ENCODE measurements at regions not wholly inside any gene's neighbourhood (a gene's known extent, or its start where the extent isn't known, plus 50 kb on each side); places are given as distances from the start of the nearest gene placed in this dataset.
A peak's percentile ranks its signal among the peaks of the same experiment; 100 is the strongest.

- H3K27ac ChIP-seq (ENCODE audit: low read depth, low read length) = no peak overlapping the region
Observed at GRCh38 chr4:110823251-110823650, 200.4 kb upstream of the PITX2 start.

GRCh38 chr4:110824344-110824743 lies 201.5 kb upstream of the PITX2 start:
- H3K4me1 ChIP-seq (ENCODE audit: control insufficient read depth in 5 of 5, insufficient read depth in 5 of 5, low read length in 5 of 5) = peaks cover 0 to 12% (median 3%) of the 10 kb centered on the region in 5 donors

More at GRCh38 chr4:110823251-110823650, 200.4 kb upstream of the PITX2 start:
- Histone ChIP-seq H3K27me3 (ENCODE audit: control insufficient read depth in 5 of 5, insufficient read depth in 4 of 5, low read length in 5 of 5) (no peaks in the 10 kb centered on the region), H3K9me3 (ENCODE audit: control insufficient read depth in 5 of 5, low read length in 5 of 5) (no peaks in the 10 kb centered on the region), H3K9ac (ENCODE audit: low read length in 5 of 5) (no peak overlapping the region), H3K4me1 (ENCODE audit: control insufficient read depth in 5 of 5, insufficient read depth in 5 of 5, low read length in 5 of 5) (peaks cover 0 to 12% (median 3%) of the 10 kb centered on the region in 5 donors), H3K36me3 (ENCODE audit: control insufficient read depth in 5 of 5, insufficient read depth in 5 of 5, low read length in 5 of 5) (no peaks in the 10 kb centered on the region), H3K4me3 (ENCODE audit: low read depth in 1 of 5, low read length in 5 of 5) (no peak overlapping the region)

GRCh38 chr4:110826656-110827055 lies 203.8 kb upstream of the PITX2 start:
- Histone ChIP-seq H3K4me1 (ENCODE audit: control insufficient read depth in 5 of 5, insufficient read depth in 5 of 5, low read length in 5 of 5) (peaks cover 0 to 4% (median 2%) of the 10 kb centered on the region in 5 donors), H3K27ac (ENCODE audit: low read depth, low read length) (no peak overlapping the region), H3K4me3 (ENCODE audit: low read depth in 1 of 5, low read length in 5 of 5) (no peak overlapping the region), H3K9ac (ENCODE audit: low read length in 5 of 5) (no peak overlapping the region), H3K9me3 (ENCODE audit: control insufficient read depth in 5 of 5, low read length in 5 of 5) (no peaks in the 10 kb centered on the region), H3K27me3 (ENCODE audit: control insufficient read depth in 5 of 5, insufficient read depth in 4 of 5, low read length in 5 of 5) (no peaks in the 10 kb centered on the region), H3K36me3 (ENCODE audit: control insufficient read depth in 5 of 5, insufficient read depth in 5 of 5, low read length in 5 of 5) (no peaks in the 10 kb centered on the region)

More at GRCh38 chr4:110824344-110824743, 201.5 kb upstream of the PITX2 start:
- no peaks in the 10 kb centered on the region for H3K9me3 ChIP-seq (ENCODE audit: control insufficient read depth in 5 of 5, low read length in 5 of 5)
- no peak overlapping the region for H3K9ac ChIP-seq (ENCODE audit: low read length in 5 of 5)
- H3K27me3 ChIP-seq (ENCODE audit: control insufficient read depth in 5 of 5, insufficient read depth in 4 of 5, low read length in 5 of 5) = no peaks in the 10 kb centered on the region
- H3K4me3 ChIP-seq (ENCODE audit: low read depth in 1 of 5, low read length in 5 of 5) = no peak overlapping the region
- H3K27ac ChIP-seq (ENCODE audit: low read depth, low read length) = no peak overlapping the region
- H3K36me3 ChIP-seq (ENCODE audit: control insufficient read depth in 5 of 5, insufficient read depth in 5 of 5, low read length in 5 of 5) = no peaks in the 10 kb centered on the region

GRCh38 chr4:110830461-110830860 lies 207.6 kb upstream of the PITX2 start:
- Histone ChIP-seq H3K27ac (ENCODE audit: low read depth, low read length) (no peak overlapping the region), H3K4me1 (ENCODE audit: control insufficient read depth in 5 of 5, insufficient read depth in 5 of 5, low read length in 5 of 5) (no peaks in the 10 kb centered on the region), H3K4me3 (ENCODE audit: low read depth in 1 of 5, low read length in 5 of 5) (no peak overlapping the region), H3K9ac (ENCODE audit: low read length in 5 of 5) (no peak overlapping the region), H3K36me3 (ENCODE audit: control insufficient read depth in 5 of 5, insufficient read depth in 5 of 5, low read length in 5 of 5) (no peaks in the 10 kb centered on the region), H3K27me3 (ENCODE audit: control insufficient read depth in 5 of 5, insufficient read depth in 4 of 5, low read length in 5 of 5) (no peaks in the 10 kb centered on the region), H3K9me3 (ENCODE audit: control insufficient read depth in 5 of 5, low read length in 5 of 5) (no peaks in the 10 kb centered on the region)

- Histone ChIP-seq H3K9ac (ENCODE audit: low read length in 5 of 5) (no peak overlapping the region), H3K4me3 (ENCODE audit: low read depth in 1 of 5, low read length in 5 of 5) (no peak overlapping the region), H3K36me3 (ENCODE audit: control insufficient read depth in 5 of 5, insufficient read depth in 5 of 5, low read length in 5 of 5) (no peaks in the 10 kb centered on the region), H3K9me3 (ENCODE audit: control insufficient read depth in 5 of 5, low read length in 5 of 5) (no peaks in the 10 kb centered on the region), H3K27ac (ENCODE audit: low read depth, low read length) (no peak overlapping the region), H3K4me1 (ENCODE audit: control insufficient read depth in 5 of 5, insufficient read depth in 5 of 5, low read length in 5 of 5) (no peaks in the 10 kb centered on the region), H3K27me3 (ENCODE audit: control insufficient read depth in 5 of 5, insufficient read depth in 4 of 5, low read length in 5 of 5) (no peaks in the 10 kb centered on the region)
Observed at GRCh38 chr4:110837896-110838450, 215.1 kb upstream of the PITX2 start.

- Histone ChIP-seq H3K9me3 (ENCODE audit: control insufficient read depth in 5 of 5, low read length in 5 of 5) (no peaks in the 10 kb centered on the region), H3K4me3 (ENCODE audit: low read depth in 1 of 5, low read length in 5 of 5) (no peak overlapping the region), H3K27ac (ENCODE audit: low read depth, low read length) (no peak overlapping the region), H3K4me1 (ENCODE audit: control insufficient read depth in 5 of 5, insufficient read depth in 5 of 5, low read length in 5 of 5) (no peaks in the 10 kb centered on the region), H3K9ac (ENCODE audit: low read length in 5 of 5) (no peak overlapping the region), H3K36me3 (ENCODE audit: control insufficient read depth in 5 of 5, insufficient read depth in 5 of 5, low read length in 5 of 5) (no peaks in the 10 kb centered on the region), H3K27me3 (ENCODE audit: control insufficient read depth in 5 of 5, insufficient read depth in 4 of 5, low read length in 5 of 5) (no peaks in the 10 kb centered on the region)
Observed at GRCh38 chr4:110840221-110840654, 217.4 kb upstream of the PITX2 start.

GRCh38 chr4:110848787-110849186 lies 225.9 kb upstream of the PITX2 start:
- H3K27ac ChIP-seq (ENCODE audit: low read depth, low read length) = no peak overlapping the region

GRCh38 chr4:110849461-110849860 lies 226.6 kb upstream of the PITX2 start:
- no peaks in the 10 kb centered on the region for H3K9me3 ChIP-seq (ENCODE audit: control insufficient read depth in 5 of 5, low read length in 5 of 5)
- no peak overlapping the region for H3K9ac ChIP-seq (ENCODE audit: low read length in 5 of 5)
- peaks cover 0 to 25% (median 6%) of the 10 kb centered on the region in 5 donors for H3K4me1 ChIP-seq (ENCODE audit: control insufficient read depth in 5 of 5, insufficient read depth in 5 of 5, low read length in 5 of 5)
- peaks cover 0 to 3% (median 0%) of the 10 kb centered on the region in 5 donors for H3K27me3 ChIP-seq (ENCODE audit: control insufficient read depth in 5 of 5, insufficient read depth in 4 of 5, low read length in 5 of 5)
- no peak overlapping the region for H3K27ac ChIP-seq (ENCODE audit: low read depth, low read length)
- H3K36me3 ChIP-seq (ENCODE audit: control insufficient read depth in 5 of 5, insufficient read depth in 5 of 5, low read length in 5 of 5) = no peaks in the 10 kb centered on the region
- no peak overlapping the region for H3K4me3 ChIP-seq (ENCODE audit: low read depth in 1 of 5, low read length in 5 of 5)

More at GRCh38 chr4:110848787-110849186, 225.9 kb upstream of the PITX2 start:
- Histone ChIP-seq H3K9ac (ENCODE audit: low read length in 5 of 5) (no peak overlapping the region), H3K27me3 (ENCODE audit: control insufficient read depth in 5 of 5, insufficient read depth in 4 of 5, low read length in 5 of 5) (peaks cover 0 to 3% (median 0%) of the 10 kb centered on the region in 5 donors), H3K4me3 (ENCODE audit: low read depth in 1 of 5, low read length in 5 of 5) (no peak overlapping the region), H3K4me1 (ENCODE audit: control insufficient read depth in 5 of 5, insufficient read depth in 5 of 5, low read length in 5 of 5) (peaks cover 0 to 25% (median 6%) of the 10 kb centered on the region in 5 donors), H3K36me3 (ENCODE audit: control insufficient read depth in 5 of 5, insufficient read depth in 5 of 5, low read length in 5 of 5) (no peaks in the 10 kb centered on the region), H3K9me3 (ENCODE audit: control insufficient read depth in 5 of 5, low read length in 5 of 5) (no peaks in the 10 kb centered on the region)

- peaks cover 0 to 25% (median 6%) of the 10 kb centered on the region in 5 donors for H3K4me1 ChIP-seq (ENCODE audit: control insufficient read depth in 5 of 5, insufficient read depth in 5 of 5, low read length in 5 of 5)
Observed at GRCh38 chr4:110850461-110851442, 227.9 kb upstream of the PITX2 start.

GRCh38 chr4:110851989-110852388 lies 229.1 kb upstream of the PITX2 start:
- Histone ChIP-seq H3K27me3 (ENCODE audit: control insufficient read depth in 5 of 5, insufficient read depth in 4 of 5, low read length in 5 of 5) (peaks cover 0 to 3% (median 0%) of the 10 kb centered on the region in 5 donors), H3K4me1 (ENCODE audit: control insufficient read depth in 5 of 5, insufficient read depth in 5 of 5, low read length in 5 of 5) (peaks cover 0 to 25% (median 6%) of the 10 kb centered on the region in 5 donors), H3K9ac (ENCODE audit: low read length in 5 of 5) (no peak overlapping the region), H3K4me3 (ENCODE audit: low read depth in 1 of 5, low read length in 5 of 5) (no peak overlapping the region), H3K27ac (ENCODE audit: low read depth, low read length) (no peak overlapping the region), H3K36me3 (ENCODE audit: control insufficient read depth in 5 of 5, insufficient read depth in 5 of 5, low read length in 5 of 5) (no peaks in the 10 kb centered on the region), H3K9me3 (ENCODE audit: control insufficient read depth in 5 of 5, low read length in 5 of 5) (no peaks in the 10 kb centered on the region)

More at GRCh38 chr4:110850461-110851442, 227.9 kb upstream of the PITX2 start:
- Histone ChIP-seq H3K27ac (ENCODE audit: low read depth, low read length) (no peak overlapping the region), H3K27me3 (ENCODE audit: control insufficient read depth in 5 of 5, insufficient read depth in 4 of 5, low read length in 5 of 5) (peaks cover 0 to 3% (median 0%) of the 10 kb centered on the region in 5 donors), H3K9ac (ENCODE audit: low read length in 5 of 5) (no peak overlapping the region), H3K9me3 (ENCODE audit: control insufficient read depth in 5 of 5, low read length in 5 of 5) (no peaks in the 10 kb centered on the region), H3K36me3 (ENCODE audit: control insufficient read depth in 5 of 5, insufficient read depth in 5 of 5, low read length in 5 of 5) (no peaks in the 10 kb centered on the region), H3K4me3 (ENCODE audit: low read depth in 1 of 5, low read length in 5 of 5) (peak overlapping the region in 1 of 5 donors; percentile 16)

Measured in subcutaneous abdominal adipose tissue (tissue), 5 donors.